ENCODE measurements at regions not wholly inside any gene's neighbourhood (a gene's known extent, or its start where the extent isn't known, plus 50 kb on each side); places are given as distances from the start of the nearest gene placed in this dataset.
A peak's percentile ranks its signal among the peaks of the same experiment; 100 is the strongest.

DNA sequence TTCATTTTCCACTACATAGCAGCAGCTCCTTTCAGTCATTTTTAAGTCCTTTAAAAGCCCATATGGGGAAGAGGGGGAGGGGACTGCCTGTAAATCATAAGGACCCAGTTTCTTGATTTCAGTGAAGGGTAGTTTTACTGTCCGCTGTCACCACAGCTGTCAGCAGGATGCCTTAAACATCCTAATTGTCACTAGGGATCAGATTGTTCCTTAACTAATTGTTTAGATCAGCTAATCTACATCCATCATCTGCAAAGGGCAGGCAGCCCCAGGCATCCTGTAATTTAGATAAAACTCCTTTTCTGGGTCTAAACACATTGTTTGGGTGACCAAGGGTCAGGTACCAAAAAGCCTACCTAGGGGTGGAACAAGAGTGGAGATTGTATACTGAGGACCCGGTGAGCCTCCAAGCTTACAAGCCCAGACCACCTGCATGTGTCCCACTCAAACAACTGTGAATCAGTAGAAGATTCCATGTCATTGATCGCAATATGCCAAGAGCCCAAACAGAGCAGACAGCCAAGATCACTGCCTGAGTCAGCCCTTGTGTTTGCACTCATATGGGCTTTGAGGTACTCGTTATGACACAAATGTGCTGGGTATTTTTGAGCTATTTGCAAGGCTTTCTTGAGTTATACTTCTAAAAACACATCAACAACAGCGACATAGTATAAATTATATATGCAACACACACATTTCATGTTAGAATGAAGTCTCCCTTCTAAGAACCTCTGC, 198.7 kb upstream of the CEP162 start:
- no peaks in the 10 kb centered on the region for H3K36me3 Mint-ChIP-seq (ENCODE audit: low read depth)
- H3K27me3 Mint-ChIP-seq: peaks cover 11% of the 10 kb centered on the region
- TF ChIP-seq, protein P1, sequence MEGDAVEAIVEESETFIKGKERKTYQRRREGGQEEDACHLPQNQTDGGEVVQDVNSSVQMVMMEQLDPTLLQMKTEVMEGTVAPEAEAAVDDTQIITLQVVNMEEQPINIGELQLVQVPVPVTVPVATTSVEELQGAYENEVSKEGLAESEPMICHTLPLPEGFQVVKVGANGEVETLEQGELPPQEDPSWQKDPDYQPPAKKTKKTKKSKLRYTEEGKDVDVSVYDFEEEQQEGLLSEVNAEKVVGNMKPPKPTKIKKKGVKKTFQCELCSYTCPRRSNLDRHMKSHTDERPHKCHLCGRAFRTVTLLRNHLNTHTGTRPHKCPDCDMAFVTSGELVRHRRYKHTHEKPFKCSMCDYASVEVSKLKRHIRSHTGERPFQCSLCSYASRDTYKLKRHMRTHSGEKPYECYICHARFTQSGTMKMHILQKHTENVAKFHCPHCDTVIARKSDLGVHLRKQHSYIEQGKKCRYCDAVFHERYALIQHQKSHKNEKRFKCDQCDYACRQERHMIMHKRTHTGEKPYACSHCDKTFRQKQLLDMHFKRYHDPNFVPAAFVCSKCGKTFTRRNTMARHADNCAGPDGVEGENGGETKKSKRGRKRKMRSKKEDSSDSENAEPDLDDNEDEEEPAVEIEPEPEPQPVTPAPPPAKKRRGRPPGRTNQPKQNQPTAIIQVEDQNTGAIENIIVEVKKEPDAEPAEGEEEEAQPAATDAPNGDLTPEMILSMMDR (IDR thresholded peaks at IDR 0.05): no peak
- no peaks in the 10 kb centered on the region for H3K9me3 Mint-ChIP-seq
- CTCF ChIA-PET: interaction anchor here (0.5 kb wide), 1 partner anchor 110 kb away, joined by 3 read pairs; no protein-coding TSS in a partner anchor
- no peak for DNase-seq
- no peak overlapping the region for H3K27ac Mint-ChIP-seq
- no peak for ATAC-seq
- POLR2A ChIA-PET: no interaction called here
- intact Hi-C loops (cut with micrococcal nuclease): loop anchor here (10.0 kb wide), 1 partner anchor 899 kb away; no protein-coding TSS in a partner anchor
- no peaks in the 10 kb centered on the region for H3K4me1 Mint-ChIP-seq (ENCODE audit: low read depth)
- no peak overlapping the region for H3K4me3 Mint-ChIP-seq

DNA sequence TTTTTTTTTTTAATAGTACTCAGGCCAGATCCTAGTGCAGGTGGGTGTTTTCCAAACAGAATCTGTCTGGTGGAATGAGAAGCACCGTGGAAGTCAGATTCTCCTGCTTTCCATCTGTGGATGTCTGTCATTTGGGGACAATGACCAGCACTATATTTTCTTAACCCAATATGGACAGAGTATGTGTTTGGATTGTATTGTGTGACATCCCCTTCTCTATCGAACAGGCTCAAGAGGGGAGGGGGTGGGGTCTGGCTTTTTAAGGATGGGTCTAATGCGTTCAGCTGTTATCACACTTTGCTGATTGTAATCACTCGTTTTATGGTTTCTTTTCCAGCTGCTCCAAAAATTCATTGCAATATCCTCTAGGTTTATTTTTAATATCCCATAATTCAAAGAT, 197.5 kb upstream of the CEP162 start:
- DNase-seq (no peak), ATAC-seq (no peak)
- no peak overlapping the region for H3K4me3 Mint-ChIP-seq
- H3K27me3 Mint-ChIP-seq: peaks cover 11% of the 10 kb centered on the region
- no peak overlapping the region for H3K27ac Mint-ChIP-seq
- H3K9me3 Mint-ChIP-seq: no peaks in the 10 kb centered on the region
- ChIA-PET POLR2A (no interaction called here), CTCF (no interaction called here)
- H3K36me3 Mint-ChIP-seq (ENCODE audit: low read depth): no peaks in the 10 kb centered on the region
- TF ChIP-seq, protein P1 (IDR thresholded peaks at IDR 0.05): no peak
- intact Hi-C loops (cut with micrococcal nuclease): loop anchor here (10.0 kb wide), 1 partner anchor 900 kb away; no protein-coding TSS in a partner anchor
- no peaks in the 10 kb centered on the region for H3K4me1 Mint-ChIP-seq (ENCODE audit: low read depth)

DNA sequence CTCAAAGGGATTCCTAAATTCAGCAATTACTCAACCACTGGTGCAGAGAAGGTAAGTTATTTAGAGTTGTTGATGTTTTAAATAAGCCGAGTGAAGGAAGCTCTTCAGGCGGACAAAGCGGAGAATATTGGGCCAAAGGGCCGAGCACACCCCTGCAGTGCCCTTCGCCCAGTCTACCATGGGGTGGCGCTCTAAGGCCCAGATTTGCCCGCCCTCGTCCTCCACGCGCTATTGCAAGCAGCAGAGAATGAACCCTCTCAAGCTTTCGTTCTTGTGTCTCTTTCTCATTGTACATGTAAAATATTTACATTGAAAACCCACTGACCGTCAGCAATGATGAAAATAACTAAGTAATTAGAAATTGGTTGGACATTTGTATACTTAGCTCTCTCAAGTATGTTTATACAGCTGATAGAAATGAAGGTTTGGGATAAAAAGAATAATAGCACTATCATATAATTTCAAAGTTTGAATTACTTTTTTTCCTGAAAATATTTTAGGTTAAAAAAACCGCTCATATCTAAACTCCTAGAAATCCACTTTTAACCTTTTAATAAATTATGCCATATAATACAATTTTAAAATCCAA, 195.0 kb upstream of the CEP162 start:
- H3K4me1 Mint-ChIP-seq (ENCODE audit: low read depth): no peaks in the 10 kb centered on the region
- ATAC-seq (no peak), DNase-seq (peak; percentile 38)
- no peak overlapping the region for H3K4me3 Mint-ChIP-seq
- H3K9me3 Mint-ChIP-seq: no peaks in the 10 kb centered on the region
- TF ChIP-seq, protein P1 (IDR thresholded peaks at IDR 0.05): peak; percentile 32
- ChIA-PET CTCF (interaction anchor here (0.9 to 1.4 kb wide), 5 partner anchors 13 to 331 kb away, joined by 3 read pairs; no protein-coding TSS in a partner anchor), POLR2A (no interaction called here)
- no peak overlapping the region for H3K27ac Mint-ChIP-seq
- peaks cover 10% of the 10 kb centered on the region for H3K27me3 Mint-ChIP-seq
- H3K36me3 Mint-ChIP-seq (ENCODE audit: low read depth): no peaks in the 10 kb centered on the region
- intact Hi-C loops (cut with micrococcal nuclease): loop anchor here (10.0 kb wide), 1 partner anchor 902 kb away; no protein-coding TSS in a partner anchor

DNA sequence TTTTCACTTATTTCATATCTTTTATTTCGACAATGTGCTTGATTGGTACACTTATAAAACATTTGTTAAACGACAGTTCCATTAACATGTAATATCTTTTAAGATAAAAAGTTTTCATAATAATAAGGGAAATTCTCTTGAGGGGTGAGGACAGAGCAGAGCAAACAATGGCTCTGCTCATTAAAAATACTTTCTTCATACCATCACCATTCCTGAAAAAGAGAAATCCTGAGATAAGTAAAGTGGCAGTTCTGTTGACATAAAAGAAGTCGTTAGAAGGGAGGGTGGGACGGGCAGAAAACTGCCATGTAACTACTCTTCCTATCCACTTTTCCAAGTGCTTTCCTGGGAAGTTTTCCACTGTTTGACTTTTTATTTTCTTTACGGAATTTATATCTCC, 193.6 kb upstream of the CEP162 start:
- Mint-ChIP-seq H3K4me1 (ENCODE audit: low read depth) (no peaks in the 10 kb centered on the region), H3K27me3 (peaks cover 8% of the 10 kb centered on the region), H3K4me3 (no peak overlapping the region), H3K36me3 (ENCODE audit: low read depth) (no peaks in the 10 kb centered on the region), H3K9me3 (no peaks in the 10 kb centered on the region), H3K27ac (no peak overlapping the region)
- ATAC-seq (no peak), DNase-seq (no peak)
- ChIA-PET POLR2A (no interaction called here), CTCF (interaction anchor here (1.1 kb wide), 1 partner anchor 18 kb away, joined by 3 read pairs; no protein-coding TSS in a partner anchor)
- intact Hi-C loops (cut with micrococcal nuclease): loop anchor here (10.0 kb wide), 1 partner anchor 904 kb away; no protein-coding TSS in a partner anchor
- TF ChIP-seq, protein P1 (IDR thresholded peaks at IDR 0.05): no peak

DNA sequence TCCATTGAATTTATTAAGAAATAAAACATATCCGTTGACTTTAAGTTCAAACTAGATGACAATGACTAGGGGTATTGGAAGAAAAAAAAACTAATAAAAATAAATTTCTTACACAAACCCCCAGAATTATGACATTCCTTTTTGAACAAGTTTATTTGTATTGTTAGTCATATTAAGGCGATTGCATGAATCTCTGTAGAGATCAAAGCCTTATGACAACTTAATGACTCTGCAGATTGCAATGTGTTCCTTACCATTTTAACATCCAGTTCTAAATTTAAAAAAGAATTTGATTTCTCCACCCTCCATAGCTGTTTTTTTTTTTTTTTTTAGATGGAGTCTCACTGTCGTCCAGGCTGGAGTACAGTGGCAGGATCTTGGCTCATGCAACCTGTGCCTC, 189.8 kb upstream of the CEP162 start:
- CTCF ChIA-PET: no interaction called here
- POLR2A ChIA-PET: no interaction called here
- Mint-ChIP-seq H3K36me3 (ENCODE audit: low read depth) (no peaks in the 10 kb centered on the region), H3K9me3 (no peaks in the 10 kb centered on the region), H3K27me3 (peaks cover 6% of the 10 kb centered on the region), H3K4me3 (no peak overlapping the region), H3K27ac (no peak overlapping the region), H3K4me1 (ENCODE audit: low read depth) (no peaks in the 10 kb centered on the region)
- TF ChIP-seq, protein P1 (IDR thresholded peaks at IDR 0.05): no peak
- intact Hi-C loops (cut with micrococcal nuclease): no loop called here
- no peak for ATAC-seq
- no peak for DNase-seq
